ENCODE measurements at regions not wholly inside any gene's neighbourhood (a gene's known extent, or its start where the extent isn't known, plus 50 kb on each side); places are given as distances from the start of the nearest gene placed in this dataset.

- Histone ChIP-seq H3K27me3 (ENCODE audit: control insufficient read depth, insufficient read depth, low read length) (no peaks in the 10 kb centered on the region), H3K36me3 (ENCODE audit: control insufficient read depth, insufficient read depth, low read length) (no peaks in the 10 kb centered on the region), H3K4me3 (ENCODE audit: low read depth, low read length) (no peak overlapping the region)
- TF ChIP-seq CTCF (IDR thresholded peaks at IDR 0.05; ENCODE audit: insufficient read depth, low read length, poor library complexity, severe bottlenecking), result no peak
- DNase-seq (ENCODE audit: low read depth), result no peak
Observed at GRCh38 chr9:15079989-15080388, 169.8 kb upstream of the FREM1 start.

GRCh38 chr9:15077946-15078729, 167.9 kb upstream of the FREM1 start:
- H3K27me3 ChIP-seq (ENCODE audit: control insufficient read depth, insufficient read depth, low read length), result no peaks in the 10 kb centered on the region
- no peak for DNase-seq (ENCODE audit: low read depth)
- H3K4me3 ChIP-seq (ENCODE audit: low read depth, low read length), result no peak overlapping the region
- TF ChIP-seq CTCF (IDR thresholded peaks at IDR 0.05; ENCODE audit: insufficient read depth, low read length, poor library complexity, severe bottlenecking), result no peak
- no peaks in the 10 kb centered on the region for H3K36me3 ChIP-seq (ENCODE audit: control insufficient read depth, insufficient read depth, low read length)

GRCh38 chr9:15073620-15074019, 163.4 kb upstream of the FREM1 start:
- Histone ChIP-seq H3K4me3 (ENCODE audit: low read depth, low read length) (no peak overlapping the region), H3K36me3 (ENCODE audit: control insufficient read depth, insufficient read depth, low read length) (no peaks in the 10 kb centered on the region), H3K27me3 (ENCODE audit: control insufficient read depth, insufficient read depth, low read length) (no peaks in the 10 kb centered on the region)
- TF ChIP-seq CTCF (IDR thresholded peaks at IDR 0.05; ENCODE audit: insufficient read depth, low read length, poor library complexity, severe bottlenecking), result no peak
- no peak for DNase-seq (ENCODE audit: low read depth)

GRCh38 chr9:15070716-15071115, 160.5 kb upstream of the FREM1 start:
- no peak for TF ChIP-seq CTCF (IDR thresholded peaks at IDR 0.05; ENCODE audit: insufficient read depth, low read length, poor library complexity, severe bottlenecking)
- no peak for DNase-seq (ENCODE audit: low read depth)
- no peak overlapping the region for H3K4me3 ChIP-seq (ENCODE audit: low read depth, low read length)
- no peaks in the 10 kb centered on the region for H3K36me3 ChIP-seq (ENCODE audit: control insufficient read depth, insufficient read depth, low read length)
- H3K27me3 ChIP-seq (ENCODE audit: control insufficient read depth, insufficient read depth, low read length), result no peaks in the 10 kb centered on the region

GRCh38 chr9:15069106-15069505, 158.9 kb upstream of the FREM1 start:
- no peak for TF ChIP-seq CTCF (IDR thresholded peaks at IDR 0.05; ENCODE audit: insufficient read depth, low read length, poor library complexity, severe bottlenecking)
- no peaks in the 10 kb centered on the region for H3K27me3 ChIP-seq (ENCODE audit: control insufficient read depth, insufficient read depth, low read length)
- no peak for DNase-seq (ENCODE audit: low read depth)
- no peak overlapping the region for H3K4me3 ChIP-seq (ENCODE audit: low read depth, low read length)
- no peaks in the 10 kb centered on the region for H3K36me3 ChIP-seq (ENCODE audit: control insufficient read depth, insufficient read depth, low read length)

GRCh38 chr9:15068261-15068660, 158.0 kb upstream of the FREM1 start:
- no peak for DNase-seq (ENCODE audit: low read depth)

More at GRCh38 chr9:15068261-15068660, 158.0 kb upstream of the FREM1 start:
- Histone ChIP-seq H3K36me3 (ENCODE audit: control insufficient read depth, insufficient read depth, low read length) (no peaks in the 10 kb centered on the region), H3K4me3 (ENCODE audit: low read depth, low read length) (no peak overlapping the region), H3K27me3 (ENCODE audit: control insufficient read depth, insufficient read depth, low read length) (no peaks in the 10 kb centered on the region)
- TF ChIP-seq CTCF (IDR thresholded peaks at IDR 0.05; ENCODE audit: insufficient read depth, low read length, poor library complexity, severe bottlenecking), result no peak

All from kidney epithelial cell (primary cell).